ENCODE measurements at regions not wholly inside any gene's neighbourhood (a gene's known extent, or its start where the extent isn't known, plus 50 kb on each side); places are given as distances from the start of the nearest gene placed in this dataset.

GRCh38 chr6:142558786-142559185 lies 257.0 kb downstream of the ADGRG6 start:
- DNase-seq (ENCODE audit: low read depth in 4 of 4, low spot score in 3 of 4), result no peak

DNA sequence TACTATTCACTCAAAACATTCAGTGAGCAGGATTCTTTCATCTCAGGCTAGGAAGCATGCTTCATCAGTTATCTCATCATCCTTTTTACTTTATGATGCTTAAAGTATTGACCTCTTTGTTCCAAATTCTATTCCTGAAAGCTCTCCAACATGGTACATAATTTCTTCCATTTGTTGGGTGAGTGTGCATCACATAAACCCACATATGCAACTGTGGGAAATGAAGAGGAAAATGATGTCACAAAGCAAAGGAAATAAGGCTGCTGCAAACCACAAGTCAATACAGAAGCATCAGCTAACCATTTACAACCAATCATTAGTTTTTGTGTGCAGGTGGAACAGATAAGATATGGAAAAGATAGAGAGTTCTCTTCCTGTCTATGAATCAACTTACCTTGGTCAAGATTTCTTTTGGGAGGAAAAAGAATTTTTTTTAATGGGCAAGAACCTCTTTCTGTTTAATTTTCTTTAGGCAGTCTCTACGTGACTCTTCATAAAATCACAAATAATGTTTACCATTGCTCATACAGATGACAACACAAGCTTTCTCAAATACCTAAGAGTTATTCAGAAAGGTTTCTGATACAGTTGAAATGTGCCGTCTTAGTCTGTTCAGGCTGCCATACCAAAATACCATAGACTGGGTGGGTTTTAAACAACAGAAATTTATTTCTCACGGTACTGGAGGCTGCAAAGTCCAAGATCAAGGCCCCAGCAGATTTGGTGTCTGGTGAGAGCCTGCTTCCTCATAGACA lies 259.9 kb downstream of the ADGRG6 start:
- DNase-seq (ENCODE audit: low read depth in 4 of 4, low spot score in 3 of 4), result no peak

GRCh38 chr6:142562865-142563264 lies 261.1 kb downstream of the ADGRG6 start:
- DNase-seq (ENCODE audit: low read depth in 4 of 4, low spot score in 3 of 4), result no peak

GRCh38 chr6:142566628-142567396 lies 265.0 kb downstream of the ADGRG6 start:
- peak; percentile 23 to 50 (median 31) for DNase-seq (ENCODE audit: low read depth in 4 of 4, low spot score in 3 of 4)

GRCh38 chr6:142567461-142567860 lies 265.7 kb downstream of the ADGRG6 start:
- DNase-seq (ENCODE audit: low read depth in 4 of 4, low spot score in 3 of 4), result no peak

GRCh38 chr6:142568857-142569597 lies 267.2 kb downstream of the ADGRG6 start:
- DNase-seq (ENCODE audit: low read depth in 4 of 4, low spot score in 3 of 4), result no peak

GRCh38 chr6:142569676-142570075 lies 267.9 kb downstream of the ADGRG6 start:
- no peak for DNase-seq (ENCODE audit: low read depth in 4 of 4, low spot score in 3 of 4)

GRCh38 chr6:142570221-142570671 lies 268.4 kb downstream of the ADGRG6 start:
- no peak for DNase-seq (ENCODE audit: low read depth in 4 of 4, low spot score in 3 of 4)

DNA sequence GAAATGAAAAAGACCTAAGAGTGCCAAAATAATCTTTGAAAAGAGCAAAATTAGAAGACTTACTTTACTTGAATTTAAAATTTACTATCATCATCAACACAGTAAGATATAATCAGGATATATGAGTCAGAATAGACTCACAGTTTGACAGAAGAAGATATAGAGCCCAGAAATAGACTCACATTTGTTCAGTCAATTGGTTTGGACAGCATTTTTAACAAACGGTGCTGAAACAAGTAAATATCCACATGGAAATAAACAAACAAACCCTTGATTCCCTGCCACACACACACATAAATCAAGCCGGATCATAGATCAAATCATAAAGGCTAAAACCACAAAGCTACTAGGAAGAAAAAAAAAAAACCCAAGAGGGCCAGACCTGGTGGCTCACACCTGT lies 291.1 kb downstream of the ADGRG6 start:
- DNase-seq (ENCODE audit: low read depth in 4 of 4, low spot score in 3 of 4), result no peak

DNA sequence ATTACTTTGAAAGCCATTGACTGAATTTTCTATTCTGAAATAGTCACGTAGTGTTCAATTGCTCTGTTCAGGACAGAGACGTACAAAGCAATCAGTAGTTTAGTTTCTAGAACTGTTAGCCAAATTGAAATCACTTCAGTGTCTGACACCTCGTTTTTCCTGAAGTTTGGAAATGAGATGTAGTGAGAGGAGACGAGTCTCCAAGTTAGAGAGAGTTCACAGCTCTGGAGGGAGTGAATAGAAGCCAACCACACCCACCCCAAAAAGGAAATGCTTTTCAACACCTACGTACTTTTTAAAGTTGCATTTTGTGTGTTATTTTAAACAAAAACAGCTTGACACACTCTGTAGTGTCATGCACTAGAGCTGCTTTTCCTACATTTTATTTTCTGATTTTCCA lies 296.0 kb downstream of the ADGRG6 start:
- no peak for DNase-seq (ENCODE audit: low read depth in 4 of 4, low spot score in 3 of 4)

DNA sequence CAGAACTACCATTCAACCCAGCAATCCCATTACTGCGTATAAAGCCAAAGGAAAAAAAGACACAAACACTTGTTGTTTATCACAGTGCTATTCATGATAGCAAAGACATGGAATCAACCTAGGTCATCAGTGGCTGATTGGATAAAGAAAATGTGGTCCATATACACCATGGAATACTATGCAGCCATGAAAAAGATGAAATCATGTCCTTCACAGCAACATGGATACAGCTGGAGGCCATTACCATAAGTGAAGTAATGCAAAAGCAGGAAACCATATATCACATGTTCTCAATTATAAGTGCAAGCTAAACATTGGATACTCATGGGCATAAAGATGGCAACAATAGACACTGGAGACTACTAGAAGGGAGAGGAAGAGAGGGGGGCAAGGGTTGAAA lies 299.6 kb downstream of the ADGRG6 start:
- DNase-seq (ENCODE audit: low read depth in 4 of 4, low spot score in 3 of 4), result no peak

DNA sequence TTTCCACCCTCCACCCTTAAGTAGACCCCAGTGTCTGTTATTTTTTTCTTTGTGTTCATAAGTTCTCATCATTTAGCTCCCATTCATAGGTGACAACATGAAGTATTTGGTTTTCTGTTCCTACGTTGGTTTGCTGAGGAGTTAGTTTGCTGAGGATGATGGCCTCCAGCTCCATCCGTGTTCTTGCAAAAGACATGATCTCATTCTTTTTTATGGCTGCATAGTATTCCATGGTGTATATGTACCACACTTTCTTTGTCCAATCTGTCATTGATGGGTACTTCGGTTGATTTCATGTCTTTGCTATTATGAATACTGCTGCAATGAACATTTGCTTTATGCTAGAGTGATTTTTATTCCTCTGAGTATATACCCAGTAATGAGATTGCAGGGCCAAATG lies 301.2 kb downstream of the ADGRG6 start:
- no peak for DNase-seq (ENCODE audit: low read depth in 4 of 4, low spot score in 3 of 4)

- DNase-seq (ENCODE audit: low read depth in 4 of 4, low spot score in 3 of 4), result no peak
Measured at GRCh38 chr6:142605922-142606485, 304.2 kb downstream of the ADGRG6 start.

- DNase-seq (ENCODE audit: low read depth in 4 of 4, low spot score in 3 of 4), result no peak
Measured at GRCh38 chr6:142612956-142613355, 311.1 kb downstream of the ADGRG6 start.

- DNase-seq (ENCODE audit: low read depth in 4 of 4, low spot score in 3 of 4), result no peak
Measured at GRCh38 chr6:142613981-142614380, 312.2 kb downstream of the ADGRG6 start.

GRCh38 chr6:142617158-142617557 lies 315.4 kb downstream of the ADGRG6 start:
- no peak for DNase-seq (ENCODE audit: low read depth in 4 of 4, low spot score in 3 of 4)

DNA sequence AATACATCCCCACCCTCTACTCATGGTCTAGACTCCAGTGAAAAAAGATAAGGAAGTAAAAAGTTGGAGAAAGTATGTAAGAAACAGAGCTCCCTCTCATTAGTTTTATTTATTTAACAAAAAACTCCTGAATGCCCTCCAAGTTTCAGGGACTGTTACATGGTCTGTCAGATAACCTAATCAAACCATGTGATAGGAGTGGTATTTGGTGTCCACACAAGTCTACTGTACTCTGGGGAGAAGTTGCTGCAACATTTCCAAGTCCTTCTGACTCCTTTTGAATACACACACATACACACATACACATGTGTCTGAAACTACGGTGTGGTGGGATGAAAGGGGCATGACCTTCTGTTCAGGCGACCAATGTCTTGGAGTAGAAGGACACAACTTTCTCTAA lies 320.0 kb downstream of the ADGRG6 start:
- DNase-seq (ENCODE audit: low read depth in 4 of 4, low spot score in 3 of 4), result no peak

DNA sequence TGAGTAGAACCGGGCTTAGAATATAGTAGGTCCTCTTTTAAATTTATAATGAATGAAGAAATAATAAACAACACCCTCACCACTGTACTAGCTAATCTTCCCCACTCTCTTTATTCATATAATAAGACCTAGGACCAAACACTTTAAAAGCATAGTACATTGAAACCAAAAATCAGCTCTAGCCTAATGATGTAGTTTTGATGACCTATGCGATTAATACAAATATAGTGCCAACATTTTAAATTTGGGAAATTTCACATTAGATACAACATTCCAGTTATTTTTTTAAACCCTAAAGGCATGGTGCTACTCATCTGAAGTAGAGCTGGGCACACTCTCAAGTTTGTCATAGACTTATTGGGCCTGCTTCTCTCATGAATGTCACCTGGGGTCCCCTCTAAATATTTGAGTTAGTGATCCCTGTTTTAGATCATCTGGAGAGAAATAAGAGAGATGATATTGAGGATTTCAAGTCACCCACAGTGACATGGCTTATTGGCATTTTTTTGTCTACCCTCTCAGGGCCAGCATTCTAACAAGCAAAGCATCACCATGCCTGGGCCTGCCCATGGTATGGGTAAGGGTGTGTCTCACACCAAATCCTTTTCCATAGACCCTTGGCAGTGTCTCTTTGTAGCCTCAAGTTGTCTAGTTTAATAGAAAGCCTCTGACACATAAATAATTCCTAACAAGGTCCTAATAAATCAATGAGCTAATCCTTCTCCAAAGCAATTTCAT lies 319.8 kb downstream of the HIVEP2 start:
- DNase-seq (ENCODE audit: low read depth in 4 of 4, low spot score in 3 of 4), result no peak

DNA sequence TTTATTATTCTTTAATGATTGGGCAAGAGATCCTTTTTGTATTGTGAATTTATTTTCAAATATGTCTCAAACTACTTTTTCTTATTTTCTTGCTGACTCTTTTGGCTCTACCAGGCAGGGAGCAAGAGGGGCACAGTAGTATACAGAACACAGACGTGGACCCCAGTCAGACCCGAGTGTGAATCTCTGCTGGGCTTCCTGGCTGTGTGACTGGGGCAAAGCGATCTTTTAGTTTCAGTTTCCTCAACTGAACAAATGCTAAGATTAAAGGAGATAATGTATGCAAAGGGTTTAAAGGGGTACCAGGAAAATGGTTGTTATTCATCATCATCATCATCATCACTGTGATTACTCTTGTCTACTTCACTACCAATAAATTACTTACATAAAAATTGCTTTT lies 317.5 kb downstream of the HIVEP2 start:
- DNase-seq (ENCODE audit: low read depth in 4 of 4, low spot score in 3 of 4), result no peak
